Memory B cell (primary cell): ENCODE measurements at regions not wholly inside any gene's neighbourhood (a gene's known extent, or its start where the extent isn't known, plus 50 kb on each side); places are given as distances from the start of the nearest gene placed in this dataset.
A peak's percentile ranks its signal among the peaks of the same experiment; 100 is the strongest.

Experiments
- ATAC-seq: fragments of 150-1000 bp; cut with Tn5 transposase; 2 replicates; pipeline ENCODE4 v1.10.0; 2021; ENCODE audit warnings: low read depth, mild to moderate bottlenecking, moderate library complexity
- DNase-seq, 2 donors: peaks; one replicate each; pipeline ENCODE4 v3.0.0; 2022; ENCODE audit warnings: low spot score in 2 of 2
- H3K27ac Mint-ChIP-seq: one replicate; pipeline ENCODE4 v1.8.0; 2022; ENCODE audit warnings: mild to moderate bottlenecking, moderate library complexity, mixed read lengths
- H3K27me3 Mint-ChIP-seq: one replicate; pipeline ENCODE4 v1.8.0; 2022; ENCODE audit warnings: mixed read lengths
- H3K36me3 Mint-ChIP-seq: one replicate; pipeline ENCODE4 v1.8.0; 2022; ENCODE audit warnings: mild to moderate bottlenecking, mixed read lengths
- H3K4me1 Mint-ChIP-seq: one replicate; pipeline ENCODE4 v1.8.0; 2022; ENCODE audit warnings: mixed read lengths
- H3K4me3 Mint-ChIP-seq: one replicate; pipeline ENCODE4 v1.8.0; 2022; ENCODE audit warnings: mild to moderate bottlenecking, moderate library complexity, mixed read lengths
- H3K9me3 Mint-ChIP-seq: one replicate; pipeline ENCODE4 v1.8.0; 2022; ENCODE audit warnings: mixed read lengths

- DNase-seq: no peak
- Mint-ChIP-seq H3K9me3 (no peaks in the 10 kb centered on the region), H3K27me3 (no peaks in the 10 kb centered on the region), H3K27ac (no peak overlapping the region), H3K36me3 (no peaks in the 10 kb centered on the region), H3K4me3 (no peak overlapping the region), H3K4me1 (peaks cover 6% of the 10 kb centered on the region)
- no peak for ATAC-seq
These were observed 267.3 kb downstream of the MTRR start for GRCh38 chr5:8136271-8136670.

DNA sequence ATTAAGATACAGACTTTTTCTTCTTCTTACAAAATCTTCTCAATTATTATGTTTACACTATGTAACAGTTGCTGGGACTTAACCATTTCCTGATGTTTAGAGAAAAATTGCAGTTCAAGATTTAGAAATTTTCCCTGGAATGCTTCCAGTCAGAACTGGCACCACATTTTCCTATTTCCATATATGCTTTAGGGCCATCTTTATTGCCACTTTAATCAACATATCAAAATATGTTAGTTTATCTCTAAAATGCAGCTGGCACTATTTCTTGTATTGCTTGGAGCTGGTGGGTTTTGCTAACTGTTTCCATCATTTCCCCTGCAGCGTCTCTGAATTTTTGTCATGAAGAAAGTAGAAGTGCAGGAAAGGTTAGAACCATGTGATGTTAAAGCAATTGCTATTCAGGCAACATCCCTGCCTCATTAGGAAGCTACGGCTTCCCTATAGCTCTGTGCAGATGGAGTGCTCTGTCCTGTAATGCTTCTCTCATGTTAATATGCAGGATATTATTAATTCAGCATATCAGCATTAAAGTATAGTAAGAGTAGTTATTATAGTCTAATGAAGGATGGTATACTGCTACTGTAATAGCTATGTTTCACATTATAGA, 269.1 kb downstream of the MTRR start:
- Mint-ChIP-seq H3K27ac (no peak overlapping the region), H3K9me3 (no peaks in the 10 kb centered on the region), H3K4me1 (peaks cover 6% of the 10 kb centered on the region), H3K27me3 (no peaks in the 10 kb centered on the region), H3K4me3 (no peak overlapping the region), H3K36me3 (no peaks in the 10 kb centered on the region)
- ATAC-seq (no peak), DNase-seq (no peak)

DNA sequence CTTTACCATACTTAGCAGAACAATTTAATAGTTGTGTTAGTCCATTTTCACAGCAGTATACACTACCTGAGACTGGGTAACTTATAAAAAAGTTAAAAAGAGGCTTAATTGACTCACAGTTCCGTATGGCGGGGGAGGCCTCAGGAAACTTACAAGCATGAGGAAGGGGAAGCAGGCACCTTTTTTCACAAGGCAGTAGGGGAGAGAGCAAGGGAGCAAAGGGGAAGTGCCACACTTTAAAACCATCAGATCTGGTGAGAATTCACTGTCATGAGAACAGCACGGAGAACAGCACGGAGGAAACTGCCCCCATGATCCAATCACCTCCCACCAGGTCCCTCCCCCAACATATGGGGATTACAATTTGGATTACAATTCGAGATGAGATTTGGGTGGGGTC, 269.9 kb downstream of the MTRR start:
- DNase-seq: no peak
- ATAC-seq: peak; percentile 22
- Mint-ChIP-seq H3K9me3 (no peaks in the 10 kb centered on the region), H3K4me1 (peaks cover 6% of the 10 kb centered on the region), H3K36me3 (no peaks in the 10 kb centered on the region), H3K4me3 (no peak overlapping the region), H3K27me3 (no peaks in the 10 kb centered on the region), H3K27ac (no peak overlapping the region)

- Mint-ChIP-seq H3K36me3 (no peaks in the 10 kb centered on the region), H3K27me3 (no peaks in the 10 kb centered on the region), H3K4me3 (no peak overlapping the region), H3K4me1 (no peaks in the 10 kb centered on the region), H3K9me3 (no peaks in the 10 kb centered on the region), H3K27ac (no peak overlapping the region)
- no peak for DNase-seq
- ATAC-seq: no peak
These were observed 281.8 kb downstream of the MTRR start for GRCh38 chr5:8150791-8151190.

- H3K36me3 Mint-ChIP-seq: no peaks in the 10 kb centered on the region
- H3K27ac Mint-ChIP-seq: no peak overlapping the region
- DNase-seq: no peak
- H3K4me3 Mint-ChIP-seq: no peak overlapping the region
- no peak for ATAC-seq
- no peaks in the 10 kb centered on the region for H3K4me1 Mint-ChIP-seq
- no peaks in the 10 kb centered on the region for H3K9me3 Mint-ChIP-seq
- H3K27me3 Mint-ChIP-seq: peaks cover 3% of the 10 kb centered on the region
These were observed 287.8 kb downstream of the MTRR start for GRCh38 chr5:8156706-8157105.

DNA sequence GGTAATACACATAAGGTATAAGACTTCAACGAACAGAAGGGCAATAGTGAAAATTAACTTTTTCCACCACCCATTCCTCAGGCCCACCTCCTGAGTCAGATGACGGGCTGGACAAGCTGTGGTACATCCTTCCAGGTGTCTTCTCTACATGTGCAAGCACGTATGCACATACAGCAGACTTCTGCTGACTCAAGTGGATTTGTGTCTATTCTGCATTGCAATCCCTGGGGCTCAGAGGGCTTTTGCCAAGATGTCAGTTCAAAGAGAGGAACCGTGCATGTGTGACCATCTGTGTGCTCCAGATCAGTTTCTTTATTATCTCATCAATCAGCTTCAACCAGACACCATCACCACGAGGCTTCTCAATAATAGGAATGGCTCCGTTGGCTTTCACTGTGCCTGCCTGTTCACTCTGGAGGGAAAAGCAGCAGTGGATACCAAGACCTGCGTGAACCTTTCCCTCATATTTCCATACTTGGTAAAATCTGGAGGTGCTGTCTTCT, 288.4 kb downstream of the MTRR start:
- H3K4me3 Mint-ChIP-seq: no peak overlapping the region
- DNase-seq (no peak), ATAC-seq (no peak)
- no peaks in the 10 kb centered on the region for H3K4me1 Mint-ChIP-seq
- peaks cover 3% of the 10 kb centered on the region for H3K27me3 Mint-ChIP-seq
- H3K36me3 Mint-ChIP-seq: no peaks in the 10 kb centered on the region
- H3K27ac Mint-ChIP-seq: no peak overlapping the region
- H3K9me3 Mint-ChIP-seq: no peaks in the 10 kb centered on the region

DNA sequence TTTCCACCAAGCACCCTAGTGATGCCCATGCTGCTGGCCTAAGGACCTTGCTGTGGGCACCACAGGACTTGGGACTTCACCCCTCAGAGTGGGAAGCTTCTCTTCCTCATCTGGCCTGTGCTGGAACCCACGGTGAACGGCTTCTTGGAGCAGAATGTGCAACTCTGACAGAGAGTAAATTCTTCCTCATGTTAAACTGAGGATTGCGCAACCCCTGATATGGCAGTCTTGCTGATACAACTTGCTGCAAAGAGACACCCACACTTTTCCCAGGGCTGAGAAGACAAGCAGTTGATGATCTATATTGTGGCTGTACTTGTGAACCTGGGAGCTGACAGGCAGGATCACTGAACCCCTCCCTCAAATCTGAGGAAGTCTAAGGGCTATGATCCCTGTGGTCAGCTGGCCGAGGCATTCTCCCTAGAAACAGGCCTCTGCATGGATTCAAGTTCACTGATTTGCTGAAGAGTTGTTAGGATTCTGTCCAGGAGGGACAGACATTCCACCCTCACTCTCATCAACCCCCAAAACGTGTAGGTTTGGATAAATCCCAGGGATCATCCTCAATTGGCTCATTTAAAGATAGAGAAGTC, 307.2 kb downstream of the MTRR start:
- ATAC-seq: no peak
- DNase-seq: no peak
- H3K36me3 Mint-ChIP-seq: no peaks in the 10 kb centered on the region
- peaks cover 6% of the 10 kb centered on the region for H3K27me3 Mint-ChIP-seq
- no peak overlapping the region for H3K27ac Mint-ChIP-seq
- H3K9me3 Mint-ChIP-seq: no peaks in the 10 kb centered on the region
- no peaks in the 10 kb centered on the region for H3K4me1 Mint-ChIP-seq
- H3K4me3 Mint-ChIP-seq: no peak overlapping the region

DNA sequence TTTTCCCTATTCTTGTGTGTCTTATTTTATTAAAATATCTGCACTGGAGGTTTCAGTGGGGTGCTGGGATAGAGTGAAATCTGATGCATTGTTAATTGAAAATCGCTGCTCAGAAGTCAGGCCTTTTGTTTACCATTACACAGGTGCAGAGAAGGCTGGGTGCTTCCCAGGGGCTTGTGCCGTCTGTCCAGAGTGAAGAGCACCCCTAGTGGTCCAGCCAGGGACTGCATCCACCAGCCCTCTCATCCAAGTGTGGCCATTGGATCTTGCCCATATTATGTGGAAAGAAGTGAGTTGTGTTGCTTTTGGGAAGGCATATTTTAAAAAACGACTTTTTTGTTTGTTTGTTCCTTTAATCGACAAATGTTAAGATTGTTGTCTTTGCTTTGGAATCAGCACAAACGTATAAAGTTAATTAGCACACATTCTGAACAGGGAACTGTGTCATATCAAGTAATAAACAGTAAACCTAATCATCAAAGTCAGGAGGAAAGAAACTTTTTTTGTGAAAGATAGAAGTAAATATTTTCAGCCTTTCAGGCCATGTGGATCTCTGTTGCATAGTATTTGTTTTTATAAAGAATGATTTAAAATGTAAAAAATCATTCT, 315.6 kb downstream of the MTRR start:
- peak; percentile 21 to 39 for DNase-seq
- no peaks in the 10 kb centered on the region for H3K4me1 Mint-ChIP-seq
- H3K27me3 Mint-ChIP-seq: peaks cover 4% of the 10 kb centered on the region
- H3K36me3 Mint-ChIP-seq: no peaks in the 10 kb centered on the region
- no peak overlapping the region for H3K27ac Mint-ChIP-seq
- peak; percentile 61 for ATAC-seq
- H3K4me3 Mint-ChIP-seq: no peak overlapping the region
- H3K9me3 Mint-ChIP-seq: no peaks in the 10 kb centered on the region

DNA sequence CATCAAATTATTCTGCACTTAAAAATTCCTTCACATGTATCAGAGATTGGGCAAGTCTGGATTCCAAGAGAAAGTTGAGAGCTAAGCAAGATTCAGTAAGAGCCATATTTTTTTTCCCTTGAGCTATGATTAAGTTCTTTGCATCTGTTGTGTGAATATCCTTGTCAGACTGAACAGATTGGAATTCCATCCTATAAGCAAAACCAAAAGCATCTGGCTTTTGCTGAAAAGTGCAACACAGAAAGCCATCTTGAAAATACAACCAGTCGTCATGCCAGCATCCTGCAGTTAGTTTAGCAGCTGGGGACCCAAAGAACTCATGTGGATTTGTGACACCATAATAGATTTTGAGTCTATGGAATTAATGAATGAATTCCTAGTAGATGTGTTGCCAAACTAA, 316.9 kb downstream of the MTRR start:
- Mint-ChIP-seq H3K27ac (no peak overlapping the region), H3K4me3 (no peak overlapping the region), H3K4me1 (no peaks in the 10 kb centered on the region), H3K9me3 (no peaks in the 10 kb centered on the region), H3K27me3 (peaks cover 3% of the 10 kb centered on the region), H3K36me3 (no peaks in the 10 kb centered on the region)
- DNase-seq (no peak), ATAC-seq (no peak)

DNA sequence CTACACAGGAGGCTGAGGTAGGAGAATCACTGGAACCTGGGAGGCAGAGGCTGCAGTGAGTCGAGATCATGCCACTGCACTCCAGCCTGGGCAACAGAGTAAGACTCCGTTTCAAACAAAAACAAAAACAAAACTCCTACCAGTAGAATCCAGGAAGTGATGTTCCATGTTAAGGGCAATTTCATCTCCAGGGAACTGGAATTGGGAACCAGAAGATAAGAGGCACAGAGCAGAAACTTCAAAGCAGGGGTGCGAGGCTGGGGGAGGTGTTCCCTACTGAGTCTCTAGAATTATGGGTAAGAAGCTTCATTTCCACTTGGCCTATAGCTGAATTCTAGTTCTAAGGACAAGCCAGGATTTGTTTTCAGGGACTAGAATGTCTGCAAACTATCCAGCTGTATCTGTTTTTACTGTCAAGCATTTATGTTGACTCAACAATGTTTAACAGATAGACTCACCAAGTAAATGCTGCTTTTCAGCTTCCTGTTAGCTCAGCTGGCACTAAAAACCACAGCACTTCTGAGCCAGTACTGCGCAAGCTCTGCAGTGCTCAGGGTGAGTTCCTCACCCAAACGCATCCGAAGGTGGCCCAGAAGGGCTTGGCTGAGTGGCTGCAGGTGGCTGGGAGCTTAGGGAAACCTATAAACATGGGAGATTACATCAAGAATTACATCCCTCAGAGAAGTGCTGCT, 320.1 kb downstream of the MTRR start:
- peaks cover 8% of the 10 kb centered on the region for H3K4me1 Mint-ChIP-seq
- DNase-seq (no peak), ATAC-seq (no peak)
- H3K27me3 Mint-ChIP-seq: no peaks in the 10 kb centered on the region
- H3K36me3 Mint-ChIP-seq: no peaks in the 10 kb centered on the region
- peaks cover 2% of the 10 kb centered on the region for H3K9me3 Mint-ChIP-seq
- H3K27ac Mint-ChIP-seq: no peak overlapping the region
- H3K4me3 Mint-ChIP-seq: no peak overlapping the region

DNA sequence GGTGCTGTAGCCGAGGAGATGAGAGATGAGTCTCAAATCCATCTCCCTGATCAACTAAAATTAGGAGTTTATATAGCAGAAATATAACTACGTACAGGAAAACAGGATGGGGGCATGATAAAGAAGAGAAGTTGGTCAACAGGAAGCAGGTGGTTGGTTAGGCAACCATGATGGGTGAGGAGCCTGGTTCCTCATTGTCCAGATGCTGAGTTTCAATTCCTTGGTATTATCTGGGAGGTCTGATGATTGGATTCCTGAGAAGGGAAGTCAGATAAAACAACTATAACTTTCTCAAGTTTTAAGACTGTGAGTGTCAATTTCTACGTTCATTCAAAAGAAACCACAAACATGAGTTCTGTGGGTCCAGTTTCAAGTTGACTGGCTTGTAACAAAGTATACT, 323.9 kb downstream of the MTRR start:
- ATAC-seq (no peak), DNase-seq (no peak)
- peaks cover 5% of the 10 kb centered on the region for H3K9me3 Mint-ChIP-seq
- no peak overlapping the region for H3K27ac Mint-ChIP-seq
- peaks cover 2% of the 10 kb centered on the region for H3K27me3 Mint-ChIP-seq
- peaks cover 8% of the 10 kb centered on the region for H3K4me1 Mint-ChIP-seq
- no peaks in the 10 kb centered on the region for H3K36me3 Mint-ChIP-seq
- H3K4me3 Mint-ChIP-seq: no peak overlapping the region

DNA sequence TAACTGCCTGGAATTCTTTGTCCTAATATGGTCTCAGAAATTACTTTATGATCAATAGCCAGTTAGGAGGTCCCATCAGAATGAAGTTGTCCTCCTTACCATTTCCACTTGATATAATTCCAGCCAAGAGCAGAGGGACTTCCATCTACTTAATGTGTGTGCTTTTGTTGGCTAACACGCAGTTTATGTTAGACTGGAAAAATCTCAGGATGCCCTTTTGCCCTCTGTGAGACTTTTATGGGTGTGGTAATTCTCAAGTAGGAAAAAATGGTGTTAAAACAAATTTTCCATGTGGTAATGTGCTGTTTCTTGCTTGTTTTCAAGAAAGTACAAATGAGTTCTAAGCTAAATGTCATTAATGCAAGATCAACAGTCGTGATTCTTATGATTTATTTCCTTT, 327.1 kb downstream of the MTRR start:
- peaks cover 2% of the 10 kb centered on the region for H3K27me3 Mint-ChIP-seq
- DNase-seq: no peak
- H3K4me1 Mint-ChIP-seq: peaks cover 8% of the 10 kb centered on the region
- H3K4me3 Mint-ChIP-seq: no peak overlapping the region
- peaks cover 5% of the 10 kb centered on the region for H3K9me3 Mint-ChIP-seq
- ATAC-seq: no peak
- no peaks in the 10 kb centered on the region for H3K36me3 Mint-ChIP-seq
- H3K27ac Mint-ChIP-seq: no peak overlapping the region

GRCh38 chr5:8208307-8208706, 339.4 kb downstream of the MTRR start:
- ATAC-seq (no peak), DNase-seq (no peak)
- Mint-ChIP-seq H3K27ac (no peak overlapping the region), H3K27me3 (no peaks in the 10 kb centered on the region), H3K4me1 (no peaks in the 10 kb centered on the region), H3K36me3 (no peaks in the 10 kb centered on the region), H3K4me3 (no peak overlapping the region), H3K9me3 (no peaks in the 10 kb centered on the region)

GRCh38 chr5:8209500-8209899, 340.6 kb downstream of the MTRR start:
- no peak for ATAC-seq
- no peaks in the 10 kb centered on the region for H3K9me3 Mint-ChIP-seq
- H3K36me3 Mint-ChIP-seq: no peaks in the 10 kb centered on the region
- no peaks in the 10 kb centered on the region for H3K27me3 Mint-ChIP-seq
- H3K4me1 Mint-ChIP-seq: no peaks in the 10 kb centered on the region
- DNase-seq: no peak
- no peak overlapping the region for H3K4me3 Mint-ChIP-seq
- no peak overlapping the region for H3K27ac Mint-ChIP-seq
